Panc1 (cell line): ENCODE measurements at regions not wholly inside any gene's neighbourhood (a gene's known extent, or its start where the extent isn't known, plus 50 kb on each side); places are given as distances from the start of the nearest gene placed in this dataset.

Source experiments
- CTCF ChIP-seq: fragments of 450-650 bp; IDR thresholded peaks from 2 replicates; pipeline ENCODE4 v1.5.1; 2017; ENCODE audit warnings: mild to moderate bottlenecking
- POLR2AphosphoS5 ChIP-seq: IDR thresholded peaks from 2 replicates; pipeline ENCODE4 v1.6.1; 2012; ENCODE audit warnings: mild to moderate bottlenecking, low read depth, low read length, moderate library complexity
- REST ChIP-seq, 2 experiments: IDR thresholded peaks; 2 replicates each; pipeline ENCODE4 v1.6.1; 2011 to 2012; ENCODE audit warnings: low read depth in 2 of 2, control low read depth in 1 of 2, low read length in 1 of 2, mild to moderate bottlenecking in 1 of 2, moderate library complexity in 1 of 2; ENCODE audit not compliant: insufficient read depth in 1 of 2
- SIN3A ChIP-seq: IDR thresholded peaks from 2 replicates; pipeline ENCODE4 v1.6.1; 2012; ENCODE audit warnings: low read depth, mild to moderate bottlenecking, low read length, moderate library complexity, borderline replicate concordance; ENCODE audit not compliant: insufficient read depth
- TCF7L2 ChIP-seq: IDR thresholded peaks from 2 replicates; pipeline ENCODE4 v1.6.1; 2011; ENCODE audit warnings: mild to moderate bottlenecking, low read depth, low read length, inconsistent platforms

- TF ChIP-seq CTCF: no peak
- no peak for TF ChIP-seq POLR2AphosphoS5
- no peak for TF ChIP-seq SIN3A
- TF ChIP-seq REST (IDR thresholded peaks at IDR 0.05; ENCODE audit: insufficient read depth in 1 of 2, low read depth in 2 of 2, low read length in 1 of 2): no peak
- TF ChIP-seq TCF7L2: no peak
Observed at GRCh38 chr10:78305311-78305710, 271.6 kb downstream of the RPS24 start.
